Osteoblast (primary cell): ENCODE measurements at regions not wholly inside any gene's neighbourhood (a gene's known extent, or its start where the extent isn't known, plus 50 kb on each side); places are given as distances from the start of the nearest gene placed in this dataset.
"Not testable (repeated sequence)": the region's sequence is repeated elsewhere in the genome, so short reads cannot be mapped to it uniquely, and the experiment has no call there.

ENCODE experiments used
- DNase-seq: peaks from one replicate; pipeline ENCODE4 v3.0.0; 2011; ENCODE audit warnings: low spot score, mixed read lengths; ENCODE audit not compliant: insufficient read length; ENCODE audit errors: missing footprints
- H2AFZ ChIP-seq: 2 replicates; pipeline ENCODE4 v1.6.0; 2011; ENCODE audit warnings: mild to moderate bottlenecking, low read length
- H3K27ac ChIP-seq: 2 replicates; pipeline ENCODE4 v1.5.1; 2011; ENCODE audit warnings: mild to moderate bottlenecking, low read depth, low read length, moderate library complexity
- H3K27me3 ChIP-seq: 2 replicates; pipeline ENCODE4 v1.6.0; 2012; ENCODE audit warnings: mild to moderate bottlenecking, control low read depth, inconsistent platforms, low read length, moderate library complexity; ENCODE audit not compliant: insufficient read depth
- H3K36me3 ChIP-seq: 2 replicates; pipeline ENCODE4 v1.5.1; 2011; ENCODE audit warnings: mild to moderate bottlenecking, low read length, control low read depth, moderate library complexity; ENCODE audit not compliant: insufficient read depth
- H3K4me1 ChIP-seq: 2 replicates; pipeline ENCODE4 v1.5.1; 2011; ENCODE audit warnings: mild to moderate bottlenecking, low read length, control low read depth, moderate library complexity; ENCODE audit not compliant: insufficient read depth
- H3K4me2 ChIP-seq: 2 replicates; pipeline ENCODE4 v1.6.0; 2011; ENCODE audit warnings: mild to moderate bottlenecking, low read length; ENCODE audit not compliant: insufficient read depth
- H3K4me3 ChIP-seq: fragments of 200-600 bp; sonication (generic); 3 replicates; pipeline ENCODE4 v1.5.1; 2012; ENCODE audit warnings: mild to moderate bottlenecking, low read length, inconsistent platforms; ENCODE audit not compliant: insufficient read depth
- H3K79me2 ChIP-seq: 2 replicates; pipeline ENCODE4 v1.6.0; 2012; ENCODE audit warnings: mild to moderate bottlenecking, low read length, control low read depth, inconsistent platforms; ENCODE audit not compliant: insufficient read depth
- H3K9me3 ChIP-seq: 2 replicates; pipeline ENCODE4 v1.5.1; 2011; ENCODE audit warnings: low read depth, low read length, control low read depth
- H4K20me1 ChIP-seq: 2 replicates; pipeline ENCODE4 v1.6.0; 2012; ENCODE audit warnings: mild to moderate bottlenecking, low read length, control low read depth; ENCODE audit not compliant: insufficient read depth
- TF ChIP-seq, protein P1 (sequence below): IDR thresholded peaks from 2 replicates; pipeline ENCODE4 v1.5.1; 2011; ENCODE audit warnings: mild to moderate bottlenecking, low read depth, low read length, moderate library complexity; ENCODE audit errors: extremely low read depth

DNA sequence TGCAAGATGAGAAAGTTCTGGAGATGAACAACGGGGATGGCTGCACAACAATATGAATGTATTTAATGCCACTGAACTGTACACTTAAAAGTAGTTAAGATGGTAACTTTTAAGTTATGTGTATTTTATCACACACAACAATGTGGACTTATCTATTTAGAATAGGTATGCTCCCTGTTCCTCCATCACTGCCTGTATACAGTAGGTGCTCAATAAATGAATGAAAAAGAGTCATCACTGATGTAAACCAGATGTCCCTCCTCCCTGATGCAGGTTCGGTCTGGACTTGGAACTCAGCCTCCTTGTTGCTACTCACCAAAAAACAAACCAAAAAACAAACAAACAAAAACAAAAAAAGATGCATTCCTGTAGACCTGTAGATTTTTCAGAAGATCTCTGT lies 65.9 kb upstream of the BOD1 start:
- TF ChIP-seq, protein P1, sequence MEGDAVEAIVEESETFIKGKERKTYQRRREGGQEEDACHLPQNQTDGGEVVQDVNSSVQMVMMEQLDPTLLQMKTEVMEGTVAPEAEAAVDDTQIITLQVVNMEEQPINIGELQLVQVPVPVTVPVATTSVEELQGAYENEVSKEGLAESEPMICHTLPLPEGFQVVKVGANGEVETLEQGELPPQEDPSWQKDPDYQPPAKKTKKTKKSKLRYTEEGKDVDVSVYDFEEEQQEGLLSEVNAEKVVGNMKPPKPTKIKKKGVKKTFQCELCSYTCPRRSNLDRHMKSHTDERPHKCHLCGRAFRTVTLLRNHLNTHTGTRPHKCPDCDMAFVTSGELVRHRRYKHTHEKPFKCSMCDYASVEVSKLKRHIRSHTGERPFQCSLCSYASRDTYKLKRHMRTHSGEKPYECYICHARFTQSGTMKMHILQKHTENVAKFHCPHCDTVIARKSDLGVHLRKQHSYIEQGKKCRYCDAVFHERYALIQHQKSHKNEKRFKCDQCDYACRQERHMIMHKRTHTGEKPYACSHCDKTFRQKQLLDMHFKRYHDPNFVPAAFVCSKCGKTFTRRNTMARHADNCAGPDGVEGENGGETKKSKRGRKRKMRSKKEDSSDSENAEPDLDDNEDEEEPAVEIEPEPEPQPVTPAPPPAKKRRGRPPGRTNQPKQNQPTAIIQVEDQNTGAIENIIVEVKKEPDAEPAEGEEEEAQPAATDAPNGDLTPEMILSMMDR, result no peak
- no peak for DNase-seq
- no peaks in the 10 kb centered on the region for H3K79me2 ChIP-seq
- H3K4me2 ChIP-seq, result no peak overlapping the region
- H3K27ac ChIP-seq, result no peak overlapping the region
- no peak overlapping the region for H2AFZ ChIP-seq
- H3K4me1 ChIP-seq, result no peaks in the 10 kb centered on the region
- H3K4me3 ChIP-seq, result no peak overlapping the region
- no peaks in the 10 kb centered on the region for H4K20me1 ChIP-seq
- H3K27me3 ChIP-seq, result no peaks in the 10 kb centered on the region
- H3K9me3 ChIP-seq, result no peaks in the 10 kb centered on the region
- no peaks in the 10 kb centered on the region for H3K36me3 ChIP-seq

DNA sequence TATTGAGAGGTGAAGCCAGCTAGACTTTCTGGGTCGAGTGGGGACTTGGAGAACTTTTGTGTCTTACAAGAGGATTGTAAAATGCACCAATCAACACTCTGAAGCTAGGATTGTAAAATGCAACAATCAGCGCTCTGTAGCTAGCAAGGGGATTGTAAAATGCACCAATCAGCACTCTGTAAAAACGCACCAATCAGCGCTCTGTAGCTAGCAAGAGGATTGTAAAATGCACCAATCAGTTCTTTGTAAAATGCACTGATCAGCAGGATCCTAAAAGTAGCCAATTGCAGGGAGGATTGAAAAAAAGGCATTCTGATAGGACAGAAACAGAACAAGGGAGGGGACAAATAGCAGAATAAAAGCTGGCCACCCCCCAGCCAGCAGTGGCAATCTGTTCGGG lies 68.1 kb upstream of the BOD1 start:
- H3K27me3 ChIP-seq, H3K4me1 ChIP-seq, H3K4me3 ChIP-seq, H4K20me1 ChIP-seq, H3K79me2 ChIP-seq, H2AFZ ChIP-seq, H3K36me3 ChIP-seq, H3K27ac ChIP-seq, DNase-seq, H3K4me2 ChIP-seq, H3K9me3 ChIP-seq: not testable (repeated sequence)

DNA sequence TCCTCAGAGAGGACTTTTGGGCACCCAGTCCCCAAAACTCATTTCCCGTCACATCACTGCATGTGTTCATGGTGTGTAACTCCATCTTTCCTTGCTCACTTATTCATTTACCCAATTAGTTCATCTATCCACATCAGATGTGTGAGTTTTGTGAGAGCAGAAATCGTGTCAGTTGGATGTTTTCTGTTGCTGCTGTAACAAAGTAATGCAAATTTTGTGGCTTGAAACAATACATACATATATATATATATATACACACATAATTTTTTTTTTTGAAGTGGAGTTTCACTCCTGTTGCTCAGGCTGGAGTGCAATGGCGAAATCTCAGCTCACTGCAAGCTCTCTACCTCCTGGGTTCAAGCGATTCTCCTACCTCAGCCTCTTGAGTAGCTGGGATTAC lies 70.5 kb upstream of the BOD1 start:
- Histone ChIP-seq H3K27me3 (no peaks in the 10 kb centered on the region), H3K9me3 (no peaks in the 10 kb centered on the region), H3K79me2 (no peaks in the 10 kb centered on the region), H3K27ac (no peak overlapping the region), H3K4me3 (no peak overlapping the region), H3K36me3 (no peaks in the 10 kb centered on the region), H3K4me1 (no peaks in the 10 kb centered on the region), H3K4me2 (no peak overlapping the region), H2AFZ (no peak overlapping the region), H4K20me1 (no peaks in the 10 kb centered on the region)
- DNase-seq, result no peak
- TF ChIP-seq, protein P1, result no peak

DNA sequence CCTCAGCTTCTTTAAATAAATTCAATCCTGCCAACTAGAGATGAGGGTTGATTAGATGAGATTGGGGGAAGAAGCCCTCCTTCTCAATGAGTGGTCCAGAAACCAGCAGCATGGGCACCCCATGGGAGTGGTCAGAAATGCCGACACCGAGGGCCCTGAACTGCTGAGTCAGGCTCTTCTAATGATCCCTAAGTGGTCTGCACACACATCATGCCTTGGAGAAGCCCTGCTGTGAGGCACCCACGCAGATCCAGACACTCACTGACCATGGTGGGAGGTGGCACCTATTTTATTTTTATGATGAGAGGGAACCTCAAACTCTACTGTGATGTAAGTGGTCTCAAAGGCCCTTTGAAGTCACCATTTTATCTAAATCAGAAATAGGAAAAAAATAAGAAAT lies 72.3 kb upstream of the BOD1 start:
- DNase-seq, result no peak
- Histone ChIP-seq H3K4me3 (no peak overlapping the region), H3K9me3 (no peaks in the 10 kb centered on the region), H3K79me2 (no peaks in the 10 kb centered on the region), H3K27ac (no peak overlapping the region), H3K4me2 (no peak overlapping the region), H3K36me3 (no peaks in the 10 kb centered on the region), H3K27me3 (no peaks in the 10 kb centered on the region), H4K20me1 (no peaks in the 10 kb centered on the region), H2AFZ (no peak overlapping the region), H3K4me1 (no peaks in the 10 kb centered on the region)
- TF ChIP-seq, protein P1, result no peak
